ENCODE measurements at regions not wholly inside any gene's neighbourhood (a gene's known extent, or its start where the extent isn't known, plus 50 kb on each side); places are given as distances from the start of the nearest gene placed in this dataset.

GRCh38 chr3:16089521-16089920 lies 85.0 kb upstream of the GALNT15 start:
- Histone ChIP-seq H3K4me1 (peaks cover 16% of the 10 kb centered on the region), H3K36me3 (ENCODE audit: low read depth, missing control alignments) (no peaks in the 10 kb centered on the region), H3K4me3 (no peak overlapping the region), H3K9me3 (no peaks in the 10 kb centered on the region), H3K27ac (no peak overlapping the region), H3K27me3 (no peaks in the 10 kb centered on the region)
- intact Hi-C loops (cut with DNase I; ENCODE audit: low total_unique reads) = no loop called here
- no peak for DNase-seq
- TF ChIP-seq CTCF (IDR thresholded peaks at IDR 0.05) (no peak), POLR2A (IDR thresholded peaks at IDR 0.05) (no peak)
- WGBS, 2 donors = 75 to 79% methylated on average over 1 of the region's 1 CpG

GRCh38 chr3:16090024-16090423 lies 84.5 kb upstream of the GALNT15 start:
- DNase-seq = no peak
- TF ChIP-seq POLR2A (IDR thresholded peaks at IDR 0.05) (no peak), CTCF (IDR thresholded peaks at IDR 0.05) (no peak)
- H3K27me3 ChIP-seq = no peaks in the 10 kb centered on the region
- intact Hi-C loops (cut with DNase I; ENCODE audit: low total_unique reads) = no loop called here
- no peak overlapping the region for H3K4me3 ChIP-seq
- H3K9me3 ChIP-seq = no peaks in the 10 kb centered on the region
- 60 to 64% methylated on average over 1 of the region's 1 CpG for WGBS, 2 donors
- H3K4me1 ChIP-seq = peaks cover 16% of the 10 kb centered on the region
- no peaks in the 10 kb centered on the region for H3K36me3 ChIP-seq (ENCODE audit: low read depth, missing control alignments)
- no peak overlapping the region for H3K27ac ChIP-seq

GRCh38 chr3:16090706-16091105 lies 83.8 kb upstream of the GALNT15 start:
- Histone ChIP-seq H3K4me3 (no peak overlapping the region), H3K4me1 (peaks cover 10% of the 10 kb centered on the region), H3K27me3 (no peaks in the 10 kb centered on the region), H3K27ac (no peak overlapping the region), H3K36me3 (ENCODE audit: low read depth, missing control alignments) (no peaks in the 10 kb centered on the region), H3K9me3 (no peaks in the 10 kb centered on the region)
- TF ChIP-seq POLR2A (IDR thresholded peaks at IDR 0.05) (no peak), CTCF (IDR thresholded peaks at IDR 0.05) (no peak)
- intact Hi-C loops (cut with DNase I; ENCODE audit: low total_unique reads) = no loop called here
- DNase-seq = no peak

GRCh38 chr3:16092923-16093322 lies 81.6 kb upstream of the GALNT15 start:
- no peak for DNase-seq
- TF ChIP-seq CTCF (IDR thresholded peaks at IDR 0.05) = no peak
- no peak for TF ChIP-seq POLR2A (IDR thresholded peaks at IDR 0.05)
- Histone ChIP-seq H3K4me3 (no peak overlapping the region), H3K4me1 (peaks cover 5% of the 10 kb centered on the region), H3K36me3 (ENCODE audit: low read depth, missing control alignments) (no peaks in the 10 kb centered on the region), H3K27me3 (no peaks in the 10 kb centered on the region), H3K27ac (no peak overlapping the region), H3K9me3 (no peaks in the 10 kb centered on the region)
- 42 to 62% methylated on average over 5 of the region's 5 CpGs for WGBS, 2 donors
- intact Hi-C loops (cut with DNase I; ENCODE audit: low total_unique reads) = no loop called here

- DNase-seq = no peak
- Histone ChIP-seq H3K9me3 (no peaks in the 10 kb centered on the region), H3K36me3 (ENCODE audit: low read depth, missing control alignments) (no peaks in the 10 kb centered on the region), H3K27ac (no peak overlapping the region), H3K4me1 (no peaks in the 10 kb centered on the region), H3K27me3 (no peaks in the 10 kb centered on the region), H3K4me3 (no peak overlapping the region)
- TF ChIP-seq CTCF (IDR thresholded peaks at IDR 0.05) = no peak
- TF ChIP-seq POLR2A (IDR thresholded peaks at IDR 0.05) = no peak
- intact Hi-C loops (cut with DNase I; ENCODE audit: low total_unique reads) = no loop called here
- 77 to 79% methylated on average over 14 of the region's 14 CpGs for WGBS, 2 donors
Measured at GRCh38 chr3:16101295-16102186, 72.9 kb upstream of the GALNT15 start.
